IMR-90 (cell line): ENCODE measurements at regions not wholly inside any gene's neighbourhood (a gene's known extent, or its start where the extent isn't known, plus 50 kb on each side); places are given as distances from the start of the nearest gene placed in this dataset.

ENCODE experiments used
- ATAC-seq: fragments of 200-7000 bp; cut with Tn5 transposase; 2 replicates; pipeline ENCODE4 v1.9.1; 2020; ENCODE audit warnings: low read depth, mild to moderate bottlenecking, moderate library complexity
- BruUV-seq: library from RNA; stranded (reverse); fragments of 400-500 nt; replicated peaks from 2 replicates; lab custom pipeline; 2021; lab: Mats Ljungman, UMichigan
- CTCF ChIA-PET: fragments of 300-600 bp; formaldehyde crosslinking; extraction: SDS; loops from one replicate; lab custom pipeline; 2021; ENCODE audit warnings: antibody characterized with exemption; lab: Yijun Ruan, JAX
- POLR2A ChIA-PET: fragments of 300-600 bp; sonication (Branson Sonifier 250); formaldehyde crosslinking; loops from one replicate; lab custom pipeline; 2022; ENCODE audit warnings: antibody characterized with exemption; ENCODE audit not compliant: unreplicated experiment; lab: Charles Lee
- DNase-seq: peaks from one replicate; pipeline ENCODE4 v3.0.0; 2013
- H2AFZ ChIP-seq: replicated peaks from 2 replicates; pipeline ENCODE3; 2013; ENCODE audit warnings: low read length, mild to moderate bottlenecking; ENCODE audit not compliant: poor library complexity
- H2AK5ac ChIP-seq: 2 replicates; pipeline ENCODE4 v1.6.1; 2013; ENCODE audit warnings: low read depth, low read length, inconsistent platforms
- H2AK9ac ChIP-seq: replicated peaks from 2 replicates; pipeline ENCODE3; 2013; ENCODE audit warnings: mild to moderate bottlenecking, low read depth, low read length, moderate library complexity; ENCODE audit not compliant: poor library complexity
- H2BK120ac ChIP-seq: 2 replicates; pipeline ENCODE4 v1.6.1; 2013; ENCODE audit warnings: low read depth, low read length, inconsistent platforms
- H2BK15ac ChIP-seq: 3 replicates; pipeline ENCODE4 v1.6.1; 2013; ENCODE audit warnings: low read depth, low read length, inconsistent platforms
- H2BK20ac ChIP-seq: 2 replicates; pipeline ENCODE4 v1.6.1; 2013; ENCODE audit warnings: low read depth, mild to moderate bottlenecking, inconsistent platforms, low read length, moderate library complexity
- H2BK5ac ChIP-seq: 2 replicates; pipeline ENCODE4 v1.6.1; 2013; ENCODE audit warnings: mild to moderate bottlenecking, low read depth, low read length, inconsistent platforms; ENCODE audit not compliant: poor library complexity, severe bottlenecking
- H3K14ac ChIP-seq: replicated peaks from 2 replicates; pipeline ENCODE4 v1.6.1; 2013; ENCODE audit warnings: low read depth, low read length, inconsistent platforms
- H3K18ac ChIP-seq: 2 replicates; pipeline ENCODE4 v1.6.1; 2013; ENCODE audit warnings: low read depth, low read length, control low read depth
- H3K23ac ChIP-seq: 2 replicates; pipeline ENCODE4 v1.6.1; 2013; ENCODE audit warnings: low read depth, low read length, inconsistent platforms
- H3K27ac ChIP-seq: 2 replicates; pipeline ENCODE4 v1.5.1; 2013; ENCODE audit warnings: mild to moderate bottlenecking, control low read depth, low read length; ENCODE audit not compliant: insufficient read depth
- H3K27me3 ChIP-seq: 2 replicates; pipeline ENCODE4 v1.6.1; 2013; ENCODE audit warnings: low read length; ENCODE audit not compliant: control insufficient read depth, insufficient read depth
- H3K36me3 ChIP-seq: 2 replicates; pipeline ENCODE4 v1.6.1; 2013; ENCODE audit warnings: low read length, mixed read lengths; ENCODE audit not compliant: control insufficient read depth, insufficient read depth
- H3K4ac ChIP-seq: 2 replicates; pipeline ENCODE4 v1.6.1; 2013; ENCODE audit warnings: low read depth, low read length, inconsistent platforms
- H3K4me1 ChIP-seq: 2 replicates; pipeline ENCODE4 v1.6.1; 2013; ENCODE audit warnings: low read length, mixed read lengths; ENCODE audit not compliant: control insufficient read depth, insufficient read depth
- H3K4me2 ChIP-seq: 2 replicates; pipeline ENCODE4 v1.6.1; 2013; ENCODE audit warnings: low read depth, mild to moderate bottlenecking, control low read depth, low read length, moderate library complexity
- H3K4me3 ChIP-seq: 2 replicates; pipeline ENCODE4 v1.5.1; 2013; ENCODE audit warnings: low read depth, mild to moderate bottlenecking, control low read depth, low read length, moderate library complexity; ENCODE audit not compliant: insufficient read depth
- H3K56ac ChIP-seq: 2 replicates; pipeline ENCODE4 v1.6.1; 2013; ENCODE audit warnings: low read length, inconsistent platforms; ENCODE audit not compliant: insufficient read depth; ENCODE audit errors: extremely low read depth
- H3K79me1 ChIP-seq, 2 experiments: 2 replicates each; pipeline ENCODE4 v1.6.1; 2013; ENCODE audit warnings: low read length in 2 of 2, inconsistent platforms in 1 of 2, low read depth in 1 of 2
- H3K9ac ChIP-seq: 2 replicates; pipeline ENCODE4 v1.6.1; 2013; ENCODE audit warnings: low read depth, low read length, control low read depth
- H3K9me1 ChIP-seq: 2 replicates; pipeline ENCODE4 v1.6.1; 2013; ENCODE audit warnings: low read length, inconsistent platforms; ENCODE audit not compliant: insufficient read depth
- H3K9me3 ChIP-seq: 2 replicates; pipeline ENCODE4 v1.6.1; 2013; ENCODE audit warnings: low read length; ENCODE audit not compliant: control insufficient read depth, insufficient read depth
- H4K20me1 ChIP-seq: 2 replicates; pipeline ENCODE4 v1.6.1; 2013; ENCODE audit warnings: low read length, inconsistent platforms; ENCODE audit not compliant: insufficient read depth
- H4K5ac ChIP-seq: 2 replicates; pipeline ENCODE4 v1.6.1; 2013; ENCODE audit warnings: mild to moderate bottlenecking, low read depth, low read length, control low read depth
- H4K8ac ChIP-seq, 2 experiments: 2 replicates each; pipeline ENCODE4 v1.6.1; 2013; ENCODE audit warnings: low read depth in 2 of 2, low read length in 2 of 2, control low read depth in 1 of 2, inconsistent platforms in 1 of 2
- H4K91ac ChIP-seq: 2 replicates; pipeline ENCODE4 v1.6.1; 2013; ENCODE audit warnings: low read depth, low read length, inconsistent platforms; ENCODE audit not compliant: insufficient read depth
- MAZ ChIP-seq: IDR thresholded peaks from 2 replicates; pipeline ENCODE4 v1.6.1; 2012; ENCODE audit warnings: low read depth, mild to moderate bottlenecking, low read length, improper control_type of control experiment, moderate library complexity, borderline replicate concordance
- MXI1 ChIP-seq: IDR thresholded peaks from 2 replicates; pipeline ENCODE4 v1.6.1; 2012; ENCODE audit warnings: low read depth, mild to moderate bottlenecking, low read length, moderate library complexity, borderline replicate concordance
- RAD21 ChIP-seq: IDR thresholded peaks from 2 replicates; pipeline ENCODE4 v1.6.1; 2012; ENCODE audit warnings: low read length, improper control_type of control experiment
- WGBS, 2 experiments: methylation state at CpG; one replicate each; pipeline versions ENCODE4 v1.1.5 to v1.1.7; 2013; ENCODE audit warnings: missing lambda C conversion rate in 2 of 2; ENCODE audit not compliant: insufficient read length in 1 of 2; ENCODE audit errors: extremely low coverage in 2 of 2; 5-methylcytosine and 5-hydroxymethylcytosine counted together
- dilution Hi-C: fragments of 300-500 bp; cut with HindIII; formaldehyde crosslinking; loops from one replicate; pipeline ENCODE4 v1.14.3; 2018; ENCODE audit warnings: low sequenced_read_pairs; ENCODE audit not compliant: unreplicated experiment
- in situ Hi-C: fragments of 300-500 bp; cut with MboI; formaldehyde crosslinking; loops from 3 replicates; pipeline ENCODE4 v1.14.3; 2019; ENCODE audit warnings: low sequenced_read_pairs, inconsistent platforms, mixed read lengths
- intact Hi-C: fragments of 100-400 bp; cut with micrococcal nuclease; formaldehyde crosslinking; loops from 2 replicates; pipeline ENCODE4 v1.10.0; 2022

GRCh38 chr5:124653666-124654065 is 92.8 kb downstream of the ZNF608 start:
- ChIA-PET POLR2A (no interaction called here), CTCF (no interaction called here)
- peak overlapping the region; percentile 23; the same call in 1 of the 2 replicates for H3K27ac ChIP-seq
- H3K9me3 ChIP-seq = no peaks in the 10 kb centered on the region
- DNase-seq (no peak), ATAC-seq (no peak)
- H3K9me1 ChIP-seq = peaks cover 9% of the 10 kb centered on the region
- peaks cover 25 to 59% of the 10 kb centered on the region in 2 experiments for H3K79me1 ChIP-seq
- H2BK15ac ChIP-seq = peak overlapping the region; percentile 57; the same call in 1 of the 3 replicates
- H4K5ac ChIP-seq = peak overlapping the region; percentile 33; the same call in 1 of the 2 replicates
- peak overlapping the region; percentile 82 for H4K91ac ChIP-seq
- H2AK5ac ChIP-seq = peak overlapping the region; percentile 84
- H2AK9ac ChIP-seq = no peak overlapping the region
- no peak overlapping the region for H3K56ac ChIP-seq
- WGBS, 2 experiments = 90% methylated on average over 2 of the region's 3 CpGs; no CpG with 5 or more reads in 1 of the 2 experiments
- peak overlapping the region; percentile 78 for H2BK120ac ChIP-seq
- intact Hi-C loops (loop anchor here (2.0 to 10.0 kb wide), 4 partner anchors 91 to 759 kb away; no protein-coding TSS in a partner anchor), dilution Hi-C loops (no loop called here), in situ Hi-C loops (no loop called here)
- peak overlapping the region; percentile 7 to 26; a peak in 1 of 4 replicates for H4K8ac ChIP-seq
- peak overlapping the region; percentile 48; the same call in 1 of the 2 replicates for H3K23ac ChIP-seq
- peak overlapping the region; percentile 76; the same call in 1 of the 2 replicates for H2BK20ac ChIP-seq
- H3K18ac ChIP-seq = peak overlapping the region; percentile 86
- H3K4me3 ChIP-seq = no peak overlapping the region
- no peak overlapping the region for H3K4me2 ChIP-seq
- no TSS peak for BruUV-seq
- H3K4me1 ChIP-seq = peaks cover 28% of the 10 kb centered on the region
- H3K9ac ChIP-seq = no peak overlapping the region
- peak overlapping the region; percentile 40; the same call in 1 of the 2 replicates for H3K14ac ChIP-seq
- H4K20me1 ChIP-seq = peaks cover 5% of the 10 kb centered on the region; the same call in 1 of the 2 replicates
- no peak overlapping the region for H2AFZ ChIP-seq
- H2BK5ac ChIP-seq = no peak overlapping the region
- H3K4ac ChIP-seq = peak overlapping the region; percentile 72
- peaks cover under 1% of the 10 kb centered on the region; the same call in 1 of the 2 replicates for H3K36me3 ChIP-seq
- H3K27me3 ChIP-seq = no peaks in the 10 kb centered on the region
- TF ChIP-seq MXI1 (no peak), RAD21 (no peak), MAZ (no peak)
